HG03039 (cell line): ENCODE measurements at regions not wholly inside any gene's neighbourhood (a gene's known extent, or its start where the extent isn't known, plus 50 kb on each side); places are given as distances from the start of the nearest gene placed in this dataset.

Source experiments
- ATAC-seq: cut with Tn5 transposase; IDR thresholded peaks from one replicate; pipeline ENCODE4 v1.9.1; 2021; ENCODE audit warnings: mild to moderate bottlenecking, moderate library complexity; ENCODE audit not compliant: unreplicated experiment

GRCh38 chr15:26378304-26378703, 394.6 kb downstream of the GABRB3 start:
- no peak for ATAC-seq

DNA sequence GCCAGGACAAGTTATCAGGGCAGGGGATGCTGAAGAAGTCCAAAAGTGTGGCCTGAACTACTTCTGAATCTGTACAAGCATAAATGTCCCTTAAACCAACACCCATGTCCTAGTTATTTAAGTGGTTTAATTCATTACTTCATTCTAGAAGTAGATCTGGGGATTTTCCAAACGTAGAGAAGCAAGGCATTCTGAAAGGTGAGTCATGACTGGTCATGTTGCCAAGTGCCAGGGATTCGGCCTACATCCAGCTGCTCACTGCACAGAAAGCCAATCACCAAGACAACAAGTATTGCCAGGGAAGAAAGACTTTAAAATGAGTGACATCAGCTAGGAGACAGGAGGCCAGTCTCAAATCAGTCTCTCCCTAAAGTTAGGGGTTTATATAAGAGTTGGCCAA, 396.6 kb downstream of the GABRB3 start:
- ATAC-seq = no peak

- ATAC-seq = no peak
Observed at GRCh38 chr15:26374806-26375205, 398.1 kb downstream of the GABRB3 start.

DNA sequence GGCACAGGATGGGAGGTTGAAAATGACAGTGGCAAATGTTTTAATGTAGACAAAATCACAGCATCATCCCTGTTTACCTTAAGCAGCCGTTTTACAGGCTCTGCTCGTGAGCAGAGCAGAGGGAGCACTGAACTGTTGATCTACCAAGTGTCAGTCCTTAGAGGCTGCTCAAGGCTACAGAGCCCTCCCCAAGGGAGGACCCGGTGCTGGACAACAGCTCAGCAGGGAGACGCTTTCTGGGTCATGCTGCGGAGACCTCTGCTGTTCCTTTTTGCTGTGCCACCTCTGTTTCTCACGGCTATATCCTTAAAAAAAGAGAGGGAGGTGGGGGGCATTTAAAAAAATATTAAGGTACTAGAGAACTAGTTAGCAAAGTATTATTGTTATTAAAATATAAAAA, 400.2 kb downstream of the GABRB3 start:
- no peak for ATAC-seq

GRCh38 chr15:26365077-26365476, 407.8 kb downstream of the GABRB3 start:
- no peak for ATAC-seq

DNA sequence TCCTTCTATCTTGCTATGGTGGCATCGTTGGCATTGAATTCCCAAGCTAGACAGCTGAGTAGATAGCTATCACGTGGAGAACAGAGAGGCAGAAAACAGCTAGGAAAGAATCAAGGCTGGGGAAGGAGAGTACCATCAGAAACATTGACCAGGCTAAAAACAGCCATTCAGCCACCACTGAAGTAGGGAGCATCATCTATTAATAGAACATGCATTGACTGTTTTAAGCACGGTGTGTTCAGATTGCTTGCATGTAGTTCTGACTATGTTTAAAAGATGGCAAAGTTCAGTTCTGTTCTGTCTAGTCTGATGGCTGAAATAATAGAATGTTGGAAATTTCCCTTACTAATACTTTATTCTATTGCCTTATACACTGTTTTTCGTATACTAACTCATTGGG, 413.0 kb downstream of the GABRB3 start:
- no peak for ATAC-seq

DNA sequence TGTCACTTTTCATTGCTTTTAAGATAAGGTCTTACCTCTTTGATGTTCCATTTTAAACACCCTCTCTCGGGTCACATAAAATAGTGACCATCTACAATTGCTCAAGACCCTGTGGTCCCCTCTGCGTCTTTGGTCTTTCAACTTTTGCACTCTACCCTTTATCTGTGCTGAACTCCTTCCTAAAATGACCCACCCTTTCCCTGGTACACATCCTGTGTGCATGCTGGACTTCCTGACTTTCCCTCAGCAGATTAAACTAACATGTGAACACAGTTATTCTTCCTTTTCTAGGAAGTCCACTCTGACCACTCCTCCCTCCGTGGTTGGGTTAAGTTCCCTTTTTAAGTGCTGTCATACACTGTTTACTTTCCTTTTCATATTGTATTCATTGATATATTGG, 414.2 kb downstream of the GABRB3 start:
- ATAC-seq = no peak

DNA sequence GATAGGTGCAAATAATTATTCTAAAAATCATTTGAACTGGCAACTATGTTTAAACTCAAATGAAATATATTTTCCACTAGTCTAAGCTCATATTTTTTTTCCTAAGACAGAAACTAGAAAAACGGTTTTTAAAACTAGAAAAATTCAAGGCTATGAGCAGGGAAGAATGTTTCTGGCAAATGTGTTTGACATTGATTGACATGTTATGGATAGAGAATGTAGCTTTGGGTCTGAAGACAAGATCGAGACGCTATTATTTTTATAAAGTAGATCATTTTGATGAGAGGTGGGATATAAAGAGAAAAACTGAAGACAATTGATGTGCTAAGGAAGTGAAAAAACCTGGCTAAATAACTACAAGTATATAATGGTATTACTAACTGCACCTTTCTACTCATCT, 415.2 kb downstream of the GABRB3 start:
- ATAC-seq = no peak

DNA sequence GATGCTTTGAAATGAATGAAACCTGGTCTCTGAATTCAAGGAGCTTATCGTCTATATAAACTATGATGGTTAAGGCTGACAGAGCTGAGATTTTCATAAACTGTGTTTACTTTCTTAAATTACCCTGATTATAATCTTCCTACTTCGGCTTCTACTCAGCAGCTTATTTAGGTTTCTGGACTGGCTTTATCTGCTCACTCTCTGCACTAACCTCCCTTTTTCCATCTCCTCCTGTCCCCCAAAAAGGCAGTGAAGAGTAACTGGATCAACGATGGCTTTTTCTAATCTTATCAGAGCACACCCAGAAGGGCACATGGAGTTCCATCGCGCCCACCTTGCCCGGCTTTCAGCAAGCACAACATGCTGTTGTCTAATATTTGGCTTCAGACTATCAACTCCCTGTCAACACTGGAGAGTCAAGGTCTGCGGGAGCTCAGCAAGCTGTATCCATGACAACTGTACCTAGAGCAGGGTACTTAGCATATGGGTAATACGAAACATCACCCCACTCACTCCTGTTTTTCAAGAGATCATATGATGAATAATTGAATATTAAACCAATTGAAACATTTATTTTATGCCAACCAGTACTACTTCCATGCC, 417.3 kb downstream of the GABRB3 start:
- ATAC-seq = no peak

GRCh38 chr15:26352909-26353308, 420.0 kb downstream of the GABRB3 start:
- ATAC-seq = no peak

DNA sequence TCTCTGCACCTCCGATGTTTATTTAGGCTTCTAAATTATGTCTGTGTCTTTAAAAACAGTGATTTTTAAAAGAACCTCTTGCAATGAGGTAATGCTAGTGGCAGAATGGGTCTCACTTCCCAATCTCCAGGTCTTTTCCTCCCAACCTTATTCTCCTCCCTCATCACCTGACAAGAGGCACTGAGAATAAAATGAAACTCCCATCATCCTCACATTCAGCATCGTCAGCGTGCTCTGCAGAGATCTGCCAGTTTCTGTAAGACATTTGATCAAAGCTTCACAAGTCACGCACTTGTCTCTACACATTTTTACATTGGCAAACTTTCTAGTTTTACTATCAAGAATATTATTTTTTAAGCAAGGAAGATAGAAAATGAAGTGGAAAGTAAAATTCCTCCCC, 420.5 kb downstream of the GABRB3 start:
- ATAC-seq = no peak

DNA sequence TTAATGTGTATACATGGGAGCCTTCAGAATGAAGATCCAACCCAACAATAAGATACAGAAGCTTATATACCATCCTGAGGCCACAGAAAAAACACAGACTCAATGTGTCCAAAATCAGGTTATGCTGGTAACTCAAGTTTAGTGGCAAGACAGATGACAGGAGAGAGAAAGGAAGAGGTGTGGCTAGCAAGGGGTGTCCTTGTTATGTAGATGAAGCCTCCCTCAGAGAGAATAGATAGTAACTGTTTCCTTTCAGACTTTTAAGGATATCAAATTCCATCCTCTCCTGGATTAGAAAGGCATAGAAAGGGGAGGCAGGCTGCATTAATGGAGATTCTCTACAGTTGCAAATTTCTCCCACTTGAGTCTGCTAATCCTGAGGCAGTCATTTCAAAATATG, 447.4 kb downstream of the GABRB3 start:
- no peak for ATAC-seq

DNA sequence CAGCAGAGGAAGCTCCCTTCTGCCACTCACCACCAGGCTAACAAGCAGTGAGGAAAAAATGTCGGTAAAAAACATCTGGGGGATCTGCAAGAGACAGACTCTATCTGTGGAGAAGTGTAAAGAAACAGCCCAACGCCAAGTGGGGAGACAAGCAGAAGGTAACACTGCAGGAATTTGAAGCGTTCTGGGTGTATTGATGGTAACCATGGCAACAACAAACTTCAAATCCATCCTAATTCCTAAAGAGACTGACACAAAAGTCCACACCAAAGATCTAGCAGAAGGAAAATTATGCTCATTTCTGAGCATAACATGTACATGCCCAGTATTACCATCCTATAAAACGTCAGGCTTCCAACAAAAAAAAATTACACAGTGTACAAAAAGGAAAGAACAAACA, 449.3 kb downstream of the GABRB3 start:
- no peak for ATAC-seq

DNA sequence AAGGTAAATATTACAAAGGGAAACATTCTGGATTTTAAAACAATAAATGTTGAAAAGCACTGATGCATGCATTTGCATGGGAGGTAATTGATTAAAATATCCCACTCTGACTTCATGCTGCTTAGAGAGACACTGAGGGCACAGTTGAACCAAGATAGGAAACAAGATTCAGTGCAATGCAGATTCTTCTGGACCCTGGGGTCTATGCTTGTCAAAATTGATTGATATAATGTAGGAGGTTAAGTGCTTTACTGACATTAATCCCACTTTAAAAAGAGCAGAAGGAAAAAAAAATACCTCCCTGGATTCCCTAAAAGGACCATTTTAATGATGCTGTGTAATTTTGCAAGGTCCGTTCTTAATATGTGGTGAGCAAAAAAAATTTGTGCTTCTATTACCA, 454.2 kb downstream of the GABRB3 start:
- no peak for ATAC-seq

- no peak for ATAC-seq
Observed at GRCh38 chr15:26314577-26314976, 451.4 kb upstream of the ATP10A start.

- ATAC-seq = no peak
Observed at GRCh38 chr15:26311710-26312236, 448.6 kb upstream of the ATP10A start.

DNA sequence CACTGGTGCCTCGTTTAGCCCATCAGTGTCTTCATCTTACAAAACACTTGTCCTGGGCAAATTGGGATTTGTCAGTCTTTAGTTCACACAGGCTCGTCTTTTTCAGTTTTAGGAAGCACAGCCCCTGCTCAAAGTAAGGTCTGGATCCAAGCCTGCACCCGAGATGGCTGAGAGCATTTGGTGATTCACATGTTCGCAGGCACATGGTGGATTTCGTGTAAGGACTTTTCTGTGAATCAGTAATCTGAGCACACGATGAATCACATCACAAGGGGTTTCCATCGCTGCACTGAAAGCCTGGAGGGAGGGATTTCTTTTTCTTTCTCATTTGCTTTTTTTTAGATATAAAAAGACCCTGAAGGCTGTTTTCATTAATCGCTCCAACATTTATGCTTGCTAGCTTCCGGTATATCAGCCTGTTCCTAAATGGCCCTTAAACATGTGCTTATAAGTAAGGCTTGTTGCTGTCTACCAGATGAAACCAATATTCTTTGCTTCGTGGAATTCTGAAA, 435.6 kb upstream of the ATP10A start:
- no peak for ATAC-seq

DNA sequence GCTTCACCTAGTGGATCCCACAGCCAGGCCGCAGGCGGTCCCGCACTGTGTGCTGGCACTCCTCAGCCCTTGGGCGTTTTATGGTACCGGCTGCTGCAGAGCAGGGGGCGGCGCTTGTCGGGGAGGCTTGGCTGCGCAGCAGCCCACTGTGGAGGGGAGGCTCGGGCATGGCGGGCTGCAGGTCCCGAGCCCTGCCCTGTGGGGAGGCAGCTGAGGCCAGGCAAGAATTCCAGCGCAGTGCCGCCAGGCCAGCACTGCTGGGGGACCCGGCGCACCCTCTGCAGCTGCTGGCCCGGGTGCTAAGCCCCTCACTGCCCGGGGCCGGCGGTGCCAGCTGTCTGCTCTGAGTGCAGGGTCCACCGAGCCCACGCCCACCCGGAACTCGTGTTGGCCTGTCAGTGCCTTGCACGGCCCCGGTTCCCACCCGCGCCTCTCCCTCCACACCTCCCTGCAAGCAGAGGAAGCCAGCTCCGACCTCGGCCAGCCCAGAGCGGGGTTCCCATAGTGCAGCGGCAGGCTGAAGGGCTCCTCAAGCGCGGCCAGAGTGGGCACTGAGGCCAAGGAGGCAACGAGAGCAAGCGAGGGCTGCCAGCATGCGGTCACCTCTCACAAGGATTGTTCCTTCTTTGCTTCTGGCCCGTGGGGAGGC, 435.0 kb upstream of the ATP10A start:
- ATAC-seq = no peak

- ATAC-seq = no peak
Observed at GRCh38 chr15:26295336-26296085, 432.4 kb upstream of the ATP10A start.

DNA sequence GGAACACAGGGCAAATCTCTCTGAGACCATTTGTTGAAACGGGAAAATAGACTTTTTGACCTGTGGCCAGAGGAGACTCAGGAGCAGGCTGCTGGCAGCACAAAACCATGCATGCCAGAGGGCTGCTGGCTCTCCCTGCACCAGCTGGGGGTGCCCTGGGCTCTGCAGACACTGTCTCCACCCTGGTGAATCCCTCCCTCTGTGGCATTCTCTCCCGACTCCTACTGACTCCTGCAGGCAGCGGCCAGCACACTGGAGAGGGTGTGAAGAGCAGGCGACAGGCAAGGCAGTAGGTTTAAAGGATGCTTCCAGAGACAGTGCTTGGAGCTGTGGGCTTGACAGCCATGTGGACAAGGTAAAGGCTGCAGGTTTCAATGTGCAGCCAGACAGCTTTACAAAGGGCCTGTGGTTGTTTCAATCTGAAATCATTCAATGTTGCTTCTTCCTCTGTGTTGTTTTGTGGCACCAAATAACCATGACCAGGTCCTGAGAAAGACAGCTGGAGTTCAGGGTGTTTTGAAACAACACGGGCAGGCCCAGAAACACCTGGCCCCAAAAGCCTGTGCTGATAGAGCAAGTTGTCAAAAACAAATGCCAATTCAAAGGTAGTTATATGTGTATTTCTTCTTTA, 431.0 kb upstream of the ATP10A start:
- ATAC-seq = no peak

GRCh38 chr15:26287381-26287780, 424.3 kb upstream of the ATP10A start:
- ATAC-seq = no peak
